GM12872 (cell line): ENCODE measurements at regions not wholly inside any gene's neighbourhood (a gene's known extent, or its start where the extent isn't known, plus 50 kb on each side); places are given as distances from the start of the nearest gene placed in this dataset.

Experiments
- TF ChIP-seq, protein P1 (sequence below): IDR thresholded peaks from 3 replicates; pipeline ENCODE4 v1.5.1; 2011; ENCODE audit warnings: low read depth, mild to moderate bottlenecking, low read length, moderate library complexity; ENCODE audit not compliant: insufficient read depth

DNA sequence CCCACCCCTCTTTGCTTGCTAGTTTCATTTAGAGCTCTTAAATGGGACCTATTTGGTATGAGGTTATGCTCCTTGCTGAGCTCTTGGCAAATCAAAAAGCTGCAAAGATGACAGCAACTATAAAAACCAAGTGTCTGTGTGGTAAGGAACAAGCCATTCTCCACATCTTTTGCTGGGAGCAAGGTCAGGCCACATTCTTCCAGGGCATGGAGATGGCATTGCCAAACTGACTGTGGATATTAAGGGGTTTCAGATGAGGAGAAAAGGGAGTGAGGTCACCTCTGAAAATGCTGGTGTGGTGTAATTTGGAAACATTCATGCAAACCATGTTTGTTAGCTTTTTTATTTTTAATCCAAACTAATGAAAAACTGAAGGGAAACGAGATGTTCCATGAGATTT is 218.8 kb upstream of the IL12B start:
- TF ChIP-seq, protein P1, sequence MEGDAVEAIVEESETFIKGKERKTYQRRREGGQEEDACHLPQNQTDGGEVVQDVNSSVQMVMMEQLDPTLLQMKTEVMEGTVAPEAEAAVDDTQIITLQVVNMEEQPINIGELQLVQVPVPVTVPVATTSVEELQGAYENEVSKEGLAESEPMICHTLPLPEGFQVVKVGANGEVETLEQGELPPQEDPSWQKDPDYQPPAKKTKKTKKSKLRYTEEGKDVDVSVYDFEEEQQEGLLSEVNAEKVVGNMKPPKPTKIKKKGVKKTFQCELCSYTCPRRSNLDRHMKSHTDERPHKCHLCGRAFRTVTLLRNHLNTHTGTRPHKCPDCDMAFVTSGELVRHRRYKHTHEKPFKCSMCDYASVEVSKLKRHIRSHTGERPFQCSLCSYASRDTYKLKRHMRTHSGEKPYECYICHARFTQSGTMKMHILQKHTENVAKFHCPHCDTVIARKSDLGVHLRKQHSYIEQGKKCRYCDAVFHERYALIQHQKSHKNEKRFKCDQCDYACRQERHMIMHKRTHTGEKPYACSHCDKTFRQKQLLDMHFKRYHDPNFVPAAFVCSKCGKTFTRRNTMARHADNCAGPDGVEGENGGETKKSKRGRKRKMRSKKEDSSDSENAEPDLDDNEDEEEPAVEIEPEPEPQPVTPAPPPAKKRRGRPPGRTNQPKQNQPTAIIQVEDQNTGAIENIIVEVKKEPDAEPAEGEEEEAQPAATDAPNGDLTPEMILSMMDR = no peak

DNA sequence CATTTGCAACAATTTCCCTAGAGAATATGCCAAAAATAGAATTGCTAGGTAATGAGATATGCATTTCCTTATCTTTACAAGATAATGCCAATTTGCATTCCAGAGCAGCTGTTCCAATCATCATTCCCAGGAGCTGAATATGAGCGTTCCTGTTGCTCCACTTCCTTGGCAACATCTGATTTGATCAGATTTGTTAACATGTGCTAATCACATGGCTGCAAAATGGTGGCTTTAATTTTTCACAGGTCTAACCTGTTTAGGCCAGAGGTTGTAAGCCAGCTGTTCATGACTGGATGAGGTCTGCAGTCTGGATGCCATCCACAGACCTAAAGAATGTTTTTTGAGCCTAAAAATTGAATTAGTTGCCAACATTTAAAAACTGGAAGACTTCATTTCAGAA is 220.7 kb upstream of the IL12B start:
- TF ChIP-seq, protein P1 = no peak

DNA sequence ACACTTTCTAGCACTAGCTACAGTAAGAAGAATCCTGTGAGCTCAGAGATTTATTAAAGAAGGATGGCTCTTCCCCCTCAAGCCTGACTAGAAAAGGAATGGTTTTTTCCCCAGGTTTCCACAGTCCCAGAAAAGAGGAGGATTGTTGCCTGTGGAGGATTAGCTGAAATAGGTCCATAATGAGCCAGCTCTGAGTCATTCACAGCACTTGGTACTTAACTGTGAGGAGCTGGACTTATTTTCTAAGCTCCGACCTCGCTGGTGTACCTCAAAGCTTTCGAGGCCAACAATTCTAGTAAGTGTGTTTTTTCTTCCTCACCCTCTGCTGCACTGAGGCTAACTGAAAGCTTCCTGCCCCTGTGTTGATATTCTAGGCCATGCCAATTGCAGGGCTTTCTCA is 222.5 kb upstream of the IL12B start:
- TF ChIP-seq, protein P1 = no peak

DNA sequence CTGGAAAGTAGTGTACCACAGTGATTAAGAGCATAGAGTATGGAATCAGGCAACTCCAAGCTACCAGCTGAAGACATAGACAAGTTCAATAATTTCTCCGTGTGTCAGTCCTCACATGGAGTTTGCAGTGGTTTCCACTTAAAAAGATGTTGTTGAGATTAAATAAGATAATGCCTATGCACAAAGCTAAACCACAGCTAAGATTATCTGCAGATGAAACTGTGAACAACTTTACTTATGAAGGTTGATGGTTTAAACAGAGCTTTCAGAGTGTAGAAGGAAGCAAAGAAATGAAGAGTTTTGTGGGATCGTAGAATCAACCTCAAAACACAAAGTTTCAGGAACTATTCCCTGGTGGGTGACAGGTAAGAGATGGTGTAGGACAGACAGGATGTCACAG is 223.5 kb upstream of the IL12B start:
- TF ChIP-seq, protein P1 = no peak

DNA sequence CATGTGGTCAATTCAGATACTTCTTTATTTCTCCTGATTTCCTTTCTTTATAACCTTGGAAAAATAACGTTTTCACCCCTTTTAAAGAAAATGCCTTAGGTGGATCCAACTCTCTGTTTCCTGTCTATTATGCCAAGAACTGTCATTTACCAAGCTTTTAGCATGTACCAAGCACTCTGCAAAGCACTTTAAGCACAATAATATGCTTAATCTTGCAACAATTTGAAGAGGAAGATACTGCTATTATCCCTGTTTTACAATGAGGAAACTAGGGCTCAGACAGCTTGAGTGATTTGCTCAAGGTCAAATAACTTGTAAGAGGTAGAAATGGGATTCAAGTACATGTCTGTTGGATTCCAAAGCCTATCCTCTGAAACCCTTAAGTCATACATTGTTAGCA is 224.8 kb upstream of the IL12B start:
- TF ChIP-seq, protein P1 = no peak

DNA sequence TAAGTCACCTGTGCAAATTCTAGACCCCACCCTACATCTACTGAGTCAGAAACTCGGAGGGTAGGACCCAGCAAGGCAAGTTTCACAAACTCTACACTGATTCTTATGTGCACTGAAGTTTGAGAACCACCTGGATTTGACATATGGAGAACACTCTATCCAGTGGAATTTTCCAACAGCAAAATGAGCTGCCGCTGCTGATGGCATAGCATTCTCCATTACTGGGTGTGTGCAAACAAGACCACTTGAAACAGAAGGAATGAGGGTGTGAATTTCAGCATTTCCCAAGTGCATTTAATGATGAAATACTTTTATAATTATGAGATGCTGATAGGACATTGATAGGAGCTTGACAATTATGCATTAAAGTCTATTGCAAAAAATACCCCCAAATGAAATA is 229.1 kb upstream of the IL12B start:
- TF ChIP-seq, protein P1 = no peak

DNA sequence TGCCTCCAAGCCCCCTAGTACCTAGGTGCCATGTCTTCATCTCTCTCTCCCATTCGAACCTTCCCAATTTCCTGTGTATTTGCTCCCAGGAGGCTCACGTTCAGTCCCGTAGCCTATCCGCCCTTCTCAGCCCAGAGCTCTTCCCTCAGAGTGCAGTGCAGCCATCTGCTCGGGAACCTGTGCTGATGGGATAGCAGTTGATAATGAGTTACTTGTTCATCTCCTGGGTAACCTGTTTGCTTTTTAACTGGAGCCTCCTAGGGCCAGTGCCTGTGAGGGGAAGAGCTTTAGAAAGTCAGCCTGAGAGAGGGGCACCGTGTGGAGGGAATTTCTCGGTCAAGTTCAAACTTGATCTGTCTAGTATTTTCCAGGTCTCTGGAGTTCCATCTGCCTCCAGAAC is 229.8 kb upstream of the IL12B start:
- TF ChIP-seq, protein P1 = no peak

DNA sequence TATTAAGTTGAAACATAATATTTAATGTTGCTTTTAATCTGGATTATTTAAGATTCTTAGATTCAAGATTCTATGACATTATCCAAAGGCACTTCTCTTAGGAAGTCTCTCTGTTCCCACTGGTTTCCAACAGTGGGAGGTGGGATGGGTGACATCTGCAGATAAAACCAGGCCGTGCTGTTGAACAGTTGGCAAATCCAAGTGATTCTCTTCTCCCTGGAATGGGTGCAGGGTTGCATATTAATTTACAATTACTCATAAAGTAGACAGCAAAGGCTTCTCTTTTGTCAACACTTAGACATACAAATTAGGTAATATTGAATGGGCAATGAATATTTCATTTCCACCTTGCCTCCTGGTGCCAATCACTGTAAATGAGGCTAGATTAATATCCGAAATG is 233.7 kb upstream of the IL12B start:
- TF ChIP-seq, protein P1 = no peak
